ENCODE measurements at regions not wholly inside any gene's neighbourhood (a gene's known extent, or its start where the extent isn't known, plus 50 kb on each side); places are given as distances from the start of the nearest gene placed in this dataset.

DNA sequence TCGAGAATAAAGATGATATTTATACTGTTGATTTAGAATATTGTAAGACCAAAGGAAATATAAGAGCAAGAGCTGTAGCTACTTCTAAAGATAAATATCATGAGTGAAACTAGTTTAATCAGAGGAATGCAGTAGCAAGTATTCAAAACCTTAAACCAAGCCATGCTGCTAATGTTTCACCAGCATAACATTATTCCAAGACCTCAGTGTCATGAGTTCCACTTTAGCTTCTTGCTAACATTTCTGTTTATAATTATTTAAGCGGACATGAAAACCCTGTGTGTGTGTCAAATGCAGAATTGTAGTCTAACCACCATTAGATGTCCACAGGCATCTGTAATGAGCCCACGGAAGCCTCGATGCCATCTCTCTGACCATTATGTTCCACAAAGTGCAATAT, 752.6 kb upstream of the MARCKS start:
- Histone ChIP-seq H3K4me1 (peaks cover 13% of the 10 kb centered on the region), H3K27me3 (ENCODE audit: low read depth) (no peaks in the 10 kb centered on the region), H3K9me3 (replicated peaks) (peaks cover 10% of the 10 kb centered on the region), H3K36me3 (no peaks in the 10 kb centered on the region), H3K27ac (replicated peaks) (no peak overlapping the region), H3K4me3 (no peak overlapping the region)
- DNase-seq = no peak
- intact Hi-C loops (cut with micrococcal nuclease) = no loop called here
- TF ChIP-seq, protein P1, sequence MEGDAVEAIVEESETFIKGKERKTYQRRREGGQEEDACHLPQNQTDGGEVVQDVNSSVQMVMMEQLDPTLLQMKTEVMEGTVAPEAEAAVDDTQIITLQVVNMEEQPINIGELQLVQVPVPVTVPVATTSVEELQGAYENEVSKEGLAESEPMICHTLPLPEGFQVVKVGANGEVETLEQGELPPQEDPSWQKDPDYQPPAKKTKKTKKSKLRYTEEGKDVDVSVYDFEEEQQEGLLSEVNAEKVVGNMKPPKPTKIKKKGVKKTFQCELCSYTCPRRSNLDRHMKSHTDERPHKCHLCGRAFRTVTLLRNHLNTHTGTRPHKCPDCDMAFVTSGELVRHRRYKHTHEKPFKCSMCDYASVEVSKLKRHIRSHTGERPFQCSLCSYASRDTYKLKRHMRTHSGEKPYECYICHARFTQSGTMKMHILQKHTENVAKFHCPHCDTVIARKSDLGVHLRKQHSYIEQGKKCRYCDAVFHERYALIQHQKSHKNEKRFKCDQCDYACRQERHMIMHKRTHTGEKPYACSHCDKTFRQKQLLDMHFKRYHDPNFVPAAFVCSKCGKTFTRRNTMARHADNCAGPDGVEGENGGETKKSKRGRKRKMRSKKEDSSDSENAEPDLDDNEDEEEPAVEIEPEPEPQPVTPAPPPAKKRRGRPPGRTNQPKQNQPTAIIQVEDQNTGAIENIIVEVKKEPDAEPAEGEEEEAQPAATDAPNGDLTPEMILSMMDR (IDR thresholded peaks at IDR 0.05; ENCODE audit: borderline replicate concordance) = no peak

DNA sequence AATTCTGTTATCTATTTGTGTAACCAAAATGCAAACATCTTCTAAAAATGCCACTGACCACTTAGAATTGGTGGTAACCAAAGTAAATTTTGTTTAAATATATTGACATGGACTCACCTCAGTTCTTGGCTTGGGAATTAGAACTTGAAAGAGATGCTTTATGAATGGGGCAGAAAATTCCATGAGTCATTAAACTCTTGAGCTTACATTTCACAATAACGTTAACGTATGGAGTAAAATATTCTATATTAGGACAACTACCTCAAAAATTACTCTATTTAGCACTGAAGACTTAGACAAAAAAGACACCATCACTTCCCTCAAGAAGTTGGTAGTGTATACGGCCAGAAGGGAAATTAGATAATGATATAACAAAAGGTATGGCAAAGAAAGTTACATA, 752.2 kb upstream of the MARCKS start:
- intact Hi-C loops (cut with micrococcal nuclease) = no loop called here
- Histone ChIP-seq H3K27me3 (ENCODE audit: low read depth) (no peaks in the 10 kb centered on the region), H3K4me3 (no peak overlapping the region), H3K36me3 (no peaks in the 10 kb centered on the region), H3K9me3 (replicated peaks) (peaks cover 10% of the 10 kb centered on the region), H3K4me1 (peaks cover 13% of the 10 kb centered on the region), H3K27ac (replicated peaks) (no peak overlapping the region)
- TF ChIP-seq, protein P1 (IDR thresholded peaks at IDR 0.05; ENCODE audit: borderline replicate concordance) = no peak
- no peak for DNase-seq

DNA sequence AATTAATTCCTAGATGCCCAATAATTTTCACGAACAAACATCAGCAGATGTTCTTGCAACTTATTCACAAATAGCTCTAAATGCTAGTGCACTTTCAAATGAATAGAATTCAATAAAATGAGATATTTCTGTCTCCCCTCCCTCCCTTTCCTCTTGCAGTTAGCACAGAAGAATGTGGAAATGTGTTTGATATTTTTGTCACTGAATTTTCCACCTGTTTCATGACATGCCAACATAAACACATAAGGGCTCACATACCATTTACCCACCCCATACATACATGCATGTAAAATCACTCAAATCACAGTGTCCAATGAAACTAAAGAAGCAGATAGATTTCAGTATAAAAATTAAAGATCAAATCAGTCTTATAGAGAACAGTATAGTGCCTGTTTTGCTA, 746.9 kb upstream of the MARCKS start:
- TF ChIP-seq, protein P1 (IDR thresholded peaks at IDR 0.05; ENCODE audit: borderline replicate concordance) = no peak
- Histone ChIP-seq H3K27me3 (ENCODE audit: low read depth) (no peaks in the 10 kb centered on the region), H3K4me3 (no peak overlapping the region), H3K9me3 (replicated peaks) (peaks cover 10% of the 10 kb centered on the region), H3K36me3 (no peaks in the 10 kb centered on the region), H3K4me1 (no peaks in the 10 kb centered on the region), H3K27ac (replicated peaks) (no peak overlapping the region)
- no peak for DNase-seq
- intact Hi-C loops (cut with micrococcal nuclease) = no loop called here

DNA sequence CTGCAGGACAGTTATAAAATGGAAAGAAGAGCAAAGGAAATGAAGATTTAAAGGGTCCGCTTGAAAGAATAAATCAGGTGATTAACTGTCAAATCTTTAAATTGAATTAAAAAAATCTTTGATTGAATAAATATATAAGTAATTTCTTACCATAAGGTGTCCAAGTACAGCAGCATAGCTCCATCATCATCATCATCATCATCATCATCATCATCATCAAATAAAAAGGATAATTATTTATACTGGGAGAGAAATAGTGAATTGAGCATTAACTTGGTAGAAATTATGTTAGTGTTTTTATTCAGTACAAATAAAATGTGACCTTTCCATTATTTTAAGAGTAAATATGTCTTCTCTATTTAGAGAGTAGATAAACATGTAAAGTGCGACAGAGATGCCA, 745.6 kb upstream of the MARCKS start:
- TF ChIP-seq, protein P1 (IDR thresholded peaks at IDR 0.05; ENCODE audit: borderline replicate concordance) = no peak
- peaks cover 12% of the 10 kb centered on the region for H3K9me3 ChIP-seq (replicated peaks)
- H3K27ac ChIP-seq (replicated peaks) = no peak overlapping the region
- H3K4me1 ChIP-seq = no peaks in the 10 kb centered on the region
- no peaks in the 10 kb centered on the region for H3K36me3 ChIP-seq
- DNase-seq = no peak
- intact Hi-C loops (cut with micrococcal nuclease) = no loop called here
- no peak overlapping the region for H3K4me3 ChIP-seq
- H3K27me3 ChIP-seq (ENCODE audit: low read depth) = no peaks in the 10 kb centered on the region

DNA sequence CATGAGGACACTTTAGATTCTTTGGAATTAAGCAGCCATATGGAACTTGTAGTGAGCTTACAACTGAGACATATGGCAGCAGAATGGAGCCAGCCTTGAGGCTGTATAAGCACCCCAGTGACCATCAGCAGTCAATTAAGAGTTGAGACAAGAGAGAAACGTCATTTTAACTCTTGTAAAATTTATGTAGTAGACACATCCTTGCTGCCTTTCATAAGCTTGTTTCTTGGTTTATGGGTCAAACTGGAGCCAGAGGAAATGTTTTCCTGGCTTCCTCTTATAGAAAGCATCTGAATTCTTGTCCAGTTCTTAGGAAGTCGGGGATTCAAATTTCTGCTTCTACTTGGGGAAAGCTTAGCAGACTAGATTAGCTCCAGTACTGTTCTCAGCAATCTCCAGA, 745.1 kb upstream of the MARCKS start:
- intact Hi-C loops (cut with micrococcal nuclease) = no loop called here
- Histone ChIP-seq H3K27me3 (ENCODE audit: low read depth) (no peaks in the 10 kb centered on the region), H3K27ac (replicated peaks) (no peak overlapping the region), H3K36me3 (no peaks in the 10 kb centered on the region), H3K4me1 (no peaks in the 10 kb centered on the region), H3K9me3 (replicated peaks) (peaks cover 17% of the 10 kb centered on the region), H3K4me3 (no peak overlapping the region)
- TF ChIP-seq, protein P1 (IDR thresholded peaks at IDR 0.05; ENCODE audit: borderline replicate concordance) = no peak
- no peak for DNase-seq

DNA sequence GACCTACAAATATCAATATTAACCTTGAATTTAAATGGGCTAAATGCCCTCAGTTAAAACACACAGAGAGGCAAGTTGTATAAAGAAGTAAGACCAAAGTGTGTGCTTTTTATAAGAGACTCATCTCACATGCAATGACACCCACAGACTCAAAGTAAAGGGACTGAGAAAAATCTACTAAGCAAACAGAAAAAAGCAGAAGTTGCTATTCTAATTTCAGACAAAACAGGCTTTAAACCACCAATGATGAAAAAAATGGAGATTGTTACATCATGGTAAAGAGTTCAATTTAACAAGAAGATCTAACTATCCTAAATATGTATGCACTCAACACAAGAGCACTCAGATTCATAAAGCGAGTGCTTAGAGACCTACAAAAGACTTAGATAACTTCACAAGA, 741.9 kb upstream of the MARCKS start:
- Histone ChIP-seq H3K27ac (replicated peaks) (no peak overlapping the region), H3K36me3 (no peaks in the 10 kb centered on the region), H3K4me3 (no peak overlapping the region), H3K9me3 (replicated peaks) (peaks cover 22% of the 10 kb centered on the region), H3K4me1 (no peaks in the 10 kb centered on the region), H3K27me3 (ENCODE audit: low read depth) (no peaks in the 10 kb centered on the region)
- TF ChIP-seq, protein P1 (IDR thresholded peaks at IDR 0.05; ENCODE audit: borderline replicate concordance) = no peak
- intact Hi-C loops (cut with micrococcal nuclease) = no loop called here
- DNase-seq = no peak

Data from left ventricle myocardium inferior (tissue), 1 donor.